Epithelial cell of esophagus (primary cell): ENCODE measurements at regions not wholly inside any gene's neighbourhood (a gene's known extent, or its start where the extent isn't known, plus 50 kb on each side); places are given as distances from the start of the nearest gene placed in this dataset.

Source experiments
- DNase-seq: peaks from one replicate; pipeline ENCODE4 v3.0.0; 2010; ENCODE audit warnings: low read depth
- H3K4me3 ChIP-seq: 2 replicates; pipeline ENCODE4 v1.5.1; 2011; ENCODE audit warnings: mild to moderate bottlenecking, low read length, control low read depth
- CTCF ChIP-seq: IDR thresholded peaks from 2 replicates; pipeline ENCODE4 v1.5.1; 2011; ENCODE audit warnings: low read depth, mild to moderate bottlenecking, low read length, control low read depth, inconsistent platforms; ENCODE audit not compliant: insufficient read depth; ENCODE audit errors: missing control alignments

DNA sequence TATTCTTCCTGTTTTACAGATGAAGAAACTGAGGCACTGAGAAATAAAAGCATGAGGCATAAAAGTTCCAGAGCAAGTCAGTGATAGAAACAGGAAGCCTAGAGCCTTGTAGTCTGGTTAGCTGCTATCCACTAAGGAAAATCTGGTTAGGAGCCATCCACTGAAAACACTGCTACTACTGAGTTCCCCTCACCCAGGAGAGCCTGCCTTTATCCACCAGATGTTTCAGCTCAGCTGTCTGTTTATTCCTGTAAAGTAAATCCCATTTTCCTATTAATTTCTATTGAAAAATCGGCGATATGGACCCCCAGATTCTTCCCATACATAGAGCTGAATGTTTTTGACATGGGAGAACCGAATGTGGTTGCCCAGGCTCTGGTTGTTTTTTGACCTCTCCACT lies 63.7 kb upstream of the LMO4 start:
- no peak for TF ChIP-seq CTCF
- no peak overlapping the region for H3K4me3 ChIP-seq
- no peak for DNase-seq

DNA sequence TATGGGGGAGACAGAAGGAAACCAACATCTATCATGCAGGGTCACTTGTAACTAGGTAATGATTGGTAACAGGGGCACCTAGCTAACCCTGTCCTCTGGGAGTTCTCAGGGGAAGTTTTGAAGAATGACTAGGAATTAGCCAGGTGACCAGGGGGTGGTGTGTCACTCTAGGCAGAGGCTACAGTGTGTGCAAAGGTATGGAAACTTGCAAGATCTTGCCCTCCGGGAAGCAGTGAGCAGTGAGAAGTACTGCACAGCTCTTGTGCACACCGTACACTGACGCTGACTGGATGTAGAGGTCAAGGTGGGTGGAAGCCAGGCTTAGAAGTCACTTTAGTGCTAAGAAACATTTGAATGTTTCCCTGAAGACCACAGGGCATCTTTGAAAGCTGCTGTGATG lies 62.9 kb upstream of the LMO4 start:
- no peak for TF ChIP-seq CTCF
- no peak overlapping the region for H3K4me3 ChIP-seq
- DNase-seq, result no peak

GRCh38 chr1:87268111-87268510 lies 60.6 kb upstream of the LMO4 start:
- TF ChIP-seq CTCF, result no peak
- no peak for DNase-seq
- no peak overlapping the region for H3K4me3 ChIP-seq

- no peak for TF ChIP-seq CTCF
- no peak overlapping the region for H3K4me3 ChIP-seq
- no peak for DNase-seq
Observed at GRCh38 chr1:87269921-87270320, 58.8 kb upstream of the LMO4 start.

DNA sequence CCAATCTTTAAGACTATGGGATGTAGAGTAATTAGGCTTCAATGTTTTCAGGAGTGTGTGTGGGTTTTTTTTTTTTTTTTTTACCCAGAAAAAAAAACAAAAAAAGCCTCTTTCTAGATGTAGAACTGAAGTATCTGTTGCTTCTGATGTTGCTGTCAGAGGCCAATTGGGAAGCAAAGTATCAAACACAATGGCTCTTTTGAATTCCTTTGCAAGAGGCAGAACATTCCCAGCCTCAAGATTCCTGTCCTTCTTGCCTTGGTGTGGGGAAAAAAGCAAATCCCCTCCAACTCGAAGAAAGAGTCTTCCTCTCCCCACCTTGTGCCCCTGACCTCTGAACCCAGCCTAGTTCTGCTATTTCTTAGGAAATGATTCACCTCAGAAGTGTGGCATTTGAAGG lies 55.4 kb upstream of the LMO4 start:
- no peak overlapping the region for H3K4me3 ChIP-seq
- no peak for DNase-seq
- TF ChIP-seq CTCF, result no peak

GRCh38 chr1:87274851-87275250 lies 53.8 kb upstream of the LMO4 start:
- peak; percentile 40 for DNase-seq
- H3K4me3 ChIP-seq, result no peak overlapping the region
- no peak for TF ChIP-seq CTCF

GRCh38 chr1:87278825-87279535 lies 49.7 kb upstream of the LMO4 start:
- no peak for TF ChIP-seq CTCF
- no peak for DNase-seq

More at GRCh38 chr1:87278825-87279535, 49.7 kb upstream of the LMO4 start:
- no peak overlapping the region for H3K4me3 ChIP-seq
